ENCODE measurements at regions not wholly inside any gene's neighbourhood (a gene's known extent, or its start where the extent isn't known, plus 50 kb on each side); places are given as distances from the start of the nearest gene placed in this dataset.
"Not testable (repeated sequence)": the region's sequence is repeated elsewhere in the genome, so short reads cannot be mapped to it uniquely, and the experiment has no call there.

GRCh38 chr2:111478335-111478734 is 357.6 kb downstream of the BCL2L11 start:
- dilution Hi-C loops (cut with HindIII; ENCODE audit: low sequenced_read_pairs, unreplicated experiment), result not testable (repeated sequence)

GRCh38 chr2:111478871-111479318 is 358.2 kb downstream of the BCL2L11 start:
- H2AFZ ChIP-seq (replicated peaks; ENCODE audit: low read length, poor library complexity); H3K18ac ChIP-seq (ENCODE audit: low read depth, low read length); intact Hi-C loops (cut with micrococcal nuclease); H2BK15ac ChIP-seq (ENCODE audit: low read depth, low read length); BruUV-seq (replicated peaks); dilution Hi-C loops (cut with HindIII; ENCODE audit: low sequenced_read_pairs, unreplicated experiment); H3K4ac ChIP-seq (ENCODE audit: low read depth, low read length); H2BK120ac ChIP-seq (ENCODE audit: low read depth, low read length); H3K4me2 ChIP-seq (ENCODE audit: low read depth, low read length); H3K9ac ChIP-seq (ENCODE audit: low read depth, low read length); H3K14ac ChIP-seq (replicated peaks; ENCODE audit: low read depth, low read length); H4K91ac ChIP-seq (ENCODE audit: insufficient read depth, low read depth, low read length); H2AK9ac ChIP-seq (replicated peaks; ENCODE audit: low read depth, low read length, poor library complexity); H4K5ac ChIP-seq (ENCODE audit: low read depth, low read length); H3K23ac ChIP-seq (ENCODE audit: low read depth, low read length); H3K4me3 ChIP-seq (ENCODE audit: insufficient read depth, low read depth, low read length); H3K9me3 ChIP-seq (ENCODE audit: control insufficient read depth, insufficient read depth, low read length); H3K27me3 ChIP-seq (ENCODE audit: control insufficient read depth, insufficient read depth, low read length); ATAC-seq (ENCODE audit: low read depth); H2AK5ac ChIP-seq (ENCODE audit: low read depth, low read length); POLR2A ChIA-PET (ENCODE audit: unreplicated experiment); H4K8ac ChIP-seq (ENCODE audit: low read depth in 2 of 2, low read length in 2 of 2); H3K27ac ChIP-seq (ENCODE audit: insufficient read depth, low read length); H3K56ac ChIP-seq (ENCODE audit: extremely low read depth, insufficient read depth, low read length); CTCF ChIA-PET; H2BK20ac ChIP-seq (ENCODE audit: low read depth, low read length); DNase-seq: not testable (repeated sequence)
- in situ Hi-C loops (cut with MboI; ENCODE audit: low sequenced_read_pairs), result loop anchor here (25.0 kb wide), 1 partner anchor 183 kb away; no protein-coding TSS in a partner anchor
- peaks cover 12% of the 10 kb centered on the region for H3K36me3 ChIP-seq (ENCODE audit: control insufficient read depth, insufficient read depth, low read length)
- H3K4me1 ChIP-seq (ENCODE audit: control insufficient read depth, insufficient read depth, low read length), result peaks cover 21% of the 10 kb centered on the region
- no CpG with 5 or more reads among the region's 14 CpGs for whole genome bisulfite sequencing, 2 experiments (ENCODE audit: extremely low coverage in 2 of 2, insufficient read length in 1 of 2)
- H2BK5ac ChIP-seq (ENCODE audit: low read depth, low read length, poor library complexity, severe bottlenecking), result peak overlapping the region; percentile 30
- H3K79me1 ChIP-seq (ENCODE audit: low read depth in 1 of 2, low read length in 2 of 2), result peaks cover 0 to 14% of the 10 kb centered on the region in 2 experiments; a peak in 2 of 4 replicates
- H4K20me1 ChIP-seq (ENCODE audit: insufficient read depth, low read length), result peaks cover 55% of the 10 kb centered on the region
- peaks cover 11% of the 10 kb centered on the region; the same call in 1 of the 2 replicates for H3K9me1 ChIP-seq (ENCODE audit: insufficient read depth, low read length)

More at GRCh38 chr2:111478335-111478734, 357.6 kb downstream of the BCL2L11 start:
- H2BK120ac ChIP-seq (ENCODE audit: low read depth, low read length); H2BK15ac ChIP-seq (ENCODE audit: low read depth, low read length); POLR2A ChIA-PET (ENCODE audit: unreplicated experiment); H2AK9ac ChIP-seq (replicated peaks; ENCODE audit: low read depth, low read length, poor library complexity); H3K27ac ChIP-seq (ENCODE audit: insufficient read depth, low read length); H2BK20ac ChIP-seq (ENCODE audit: low read depth, low read length); H4K5ac ChIP-seq (ENCODE audit: low read depth, low read length); H2BK5ac ChIP-seq (ENCODE audit: low read depth, low read length, poor library complexity, severe bottlenecking); H4K91ac ChIP-seq (ENCODE audit: insufficient read depth, low read depth, low read length); intact Hi-C loops (cut with micrococcal nuclease); H3K56ac ChIP-seq (ENCODE audit: extremely low read depth, insufficient read depth, low read length); ATAC-seq (ENCODE audit: low read depth); H3K27me3 ChIP-seq (ENCODE audit: control insufficient read depth, insufficient read depth, low read length); H2AFZ ChIP-seq (replicated peaks; ENCODE audit: low read length, poor library complexity); H3K23ac ChIP-seq (ENCODE audit: low read depth, low read length); H3K4ac ChIP-seq (ENCODE audit: low read depth, low read length); CTCF ChIA-PET; H2AK5ac ChIP-seq (ENCODE audit: low read depth, low read length); H3K4me2 ChIP-seq (ENCODE audit: low read depth, low read length); H3K18ac ChIP-seq (ENCODE audit: low read depth, low read length); H3K9me3 ChIP-seq (ENCODE audit: control insufficient read depth, insufficient read depth, low read length); H3K4me3 ChIP-seq (ENCODE audit: insufficient read depth, low read depth, low read length); BruUV-seq (replicated peaks); H3K9ac ChIP-seq (ENCODE audit: low read depth, low read length); H4K8ac ChIP-seq (ENCODE audit: low read depth in 2 of 2, low read length in 2 of 2); H3K14ac ChIP-seq (replicated peaks; ENCODE audit: low read depth, low read length); DNase-seq: not testable (repeated sequence)
- H3K36me3 ChIP-seq (ENCODE audit: control insufficient read depth, insufficient read depth, low read length), result peaks cover 11% of the 10 kb centered on the region
- H4K20me1 ChIP-seq (ENCODE audit: insufficient read depth, low read length), result peaks cover 60% of the 10 kb centered on the region
- H3K4me1 ChIP-seq (ENCODE audit: control insufficient read depth, insufficient read depth, low read length), result peaks cover 22% of the 10 kb centered on the region
- H3K9me1 ChIP-seq (ENCODE audit: insufficient read depth, low read length), result peaks cover 11% of the 10 kb centered on the region; the same call in 1 of the 2 replicates
- peaks cover 0 to 14% of the 10 kb centered on the region in 2 experiments; a peak in 2 of 4 replicates for H3K79me1 ChIP-seq (ENCODE audit: low read depth in 1 of 2, low read length in 2 of 2)
- in situ Hi-C loops (cut with MboI; ENCODE audit: low sequenced_read_pairs), result loop anchor here (25.0 kb wide), 1 partner anchor 184 kb away; no protein-coding TSS in a partner anchor
- WGBS, 2 experiments (ENCODE audit: extremely low coverage in 2 of 2, insufficient read length in 1 of 2), result no CpG with 5 or more reads among the region's 3 CpGs
